Activated CD8-positive, alpha-beta memory T cell treated with anti-CD3 and anti-CD28 coated beads, Interleukin-2, amount 50 U/mL, for 1 hour (primary cell): ENCODE measurements at regions not wholly inside any gene's neighbourhood (a gene's known extent, or its start where the extent isn't known, plus 50 kb on each side); places are given as distances from the start of the nearest gene placed in this dataset.

ENCODE experiments used
- DNase-seq: peaks from one replicate; pipeline ENCODE4 v3.0.0-alpha.2; 2020; ENCODE audit errors: extremely low read depth

DNA sequence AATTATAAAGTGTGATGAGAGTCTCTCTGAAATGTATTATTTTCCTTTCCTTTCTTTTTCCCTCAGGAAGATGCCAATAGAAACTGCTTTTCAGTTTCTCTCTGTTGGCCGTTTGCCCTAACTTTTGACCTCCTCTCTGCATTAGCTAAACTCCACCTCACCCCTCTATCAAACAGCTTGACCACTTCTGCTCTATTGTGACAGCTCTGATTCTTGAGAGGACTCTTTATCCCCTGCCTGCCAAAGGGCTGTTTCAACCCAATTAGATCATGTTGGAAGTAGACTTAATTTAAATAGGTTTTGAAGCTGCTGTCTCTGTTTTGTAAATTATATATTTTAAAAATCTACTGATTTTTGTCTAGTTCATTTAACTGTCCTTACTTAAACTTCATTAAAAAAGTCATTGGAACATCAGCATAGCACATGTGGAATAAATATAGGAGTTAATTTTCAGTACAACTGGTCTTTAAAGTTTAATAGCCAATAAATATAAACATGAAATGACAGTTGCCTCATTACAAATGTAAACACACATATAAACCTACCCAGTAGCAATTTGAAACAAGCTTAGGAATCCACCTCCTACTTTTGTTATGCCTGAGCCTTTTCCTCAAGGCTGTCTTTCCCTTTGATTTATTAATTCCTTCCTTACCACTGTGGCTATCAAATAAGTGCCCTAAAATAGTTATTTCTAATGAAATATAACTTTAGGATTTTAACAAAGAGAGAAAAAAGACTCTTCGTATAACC lies 152.0 kb downstream of the CHRM3 start:
- DNase-seq = no peak

DNA sequence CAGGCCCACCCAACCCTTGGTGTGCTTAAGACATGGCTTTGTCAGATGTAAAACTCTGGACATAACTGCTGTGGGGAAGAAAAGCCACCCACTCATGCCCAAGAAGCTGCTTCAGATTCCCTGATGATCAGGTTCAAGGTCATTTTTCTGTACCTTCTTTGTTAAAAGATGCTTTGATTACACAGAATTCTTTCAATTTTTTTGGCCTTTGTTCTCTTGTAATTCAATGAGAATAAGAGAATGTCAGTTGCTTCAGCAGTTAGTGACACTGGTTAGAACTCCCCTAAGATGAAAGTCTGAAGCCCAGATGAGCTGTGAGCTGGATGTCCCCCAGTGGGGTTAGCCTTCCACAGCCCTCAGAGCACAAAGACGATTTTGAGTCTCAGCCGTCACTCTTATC lies 152.7 kb downstream of the CHRM3 start:
- DNase-seq = no peak

DNA sequence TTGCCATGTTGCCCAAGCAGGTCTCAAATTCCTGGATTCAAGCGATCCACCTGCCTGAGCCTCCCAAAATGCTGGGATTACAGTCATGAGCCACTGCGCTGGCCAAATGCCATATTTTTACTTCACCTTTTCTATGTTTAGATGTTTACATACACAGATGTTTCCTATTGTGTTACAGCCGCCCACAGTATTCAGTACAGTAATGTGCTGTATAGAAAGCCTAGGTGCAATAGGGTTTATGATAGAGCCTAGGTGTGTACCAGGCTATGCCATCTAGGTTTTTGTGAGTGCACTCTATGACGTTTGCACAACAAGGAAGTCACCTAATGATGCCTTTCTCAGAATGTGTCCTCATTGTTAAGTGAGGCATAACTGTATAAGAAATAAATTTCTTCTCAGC lies 153.4 kb downstream of the CHRM3 start:
- DNase-seq = no peak

DNA sequence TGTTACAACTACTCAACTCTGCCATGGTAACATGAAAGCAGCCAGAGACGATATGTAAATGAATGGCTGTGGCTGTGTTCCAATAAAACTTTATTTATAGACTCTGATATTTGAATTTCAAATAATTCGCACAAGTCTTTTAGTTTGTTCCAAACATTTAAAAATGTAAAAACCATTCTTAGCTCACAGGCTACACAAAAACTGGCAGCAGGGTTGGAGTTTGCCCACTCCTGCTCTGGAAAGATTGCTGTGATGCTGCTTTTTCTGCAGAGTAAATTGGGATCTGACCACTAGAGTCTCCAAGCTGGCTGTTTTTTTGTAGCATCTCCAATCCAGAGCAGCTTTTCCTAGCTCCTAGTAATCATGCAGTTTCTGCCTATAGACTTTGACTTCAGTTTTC lies 157.5 kb downstream of the CHRM3 start:
- DNase-seq = no peak

DNA sequence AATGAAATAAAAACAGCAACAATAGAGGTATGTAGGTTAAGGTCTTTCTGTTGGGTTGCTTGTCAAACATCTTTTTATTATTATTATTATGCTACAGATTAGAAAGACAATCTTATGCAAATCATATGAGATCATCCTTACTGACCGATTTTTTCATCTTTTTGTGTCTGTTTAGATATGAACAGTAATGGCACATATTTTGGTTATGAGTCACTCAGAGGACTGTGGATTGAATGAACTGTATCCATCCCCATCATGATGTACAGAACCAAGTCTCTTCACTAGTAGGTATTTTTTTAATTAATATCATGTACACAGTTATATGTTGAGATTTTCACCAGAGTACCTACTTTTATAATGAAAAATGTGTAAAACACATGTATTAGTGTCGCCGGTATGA lies 159.1 kb downstream of the CHRM3 start:
- no peak for DNase-seq

DNA sequence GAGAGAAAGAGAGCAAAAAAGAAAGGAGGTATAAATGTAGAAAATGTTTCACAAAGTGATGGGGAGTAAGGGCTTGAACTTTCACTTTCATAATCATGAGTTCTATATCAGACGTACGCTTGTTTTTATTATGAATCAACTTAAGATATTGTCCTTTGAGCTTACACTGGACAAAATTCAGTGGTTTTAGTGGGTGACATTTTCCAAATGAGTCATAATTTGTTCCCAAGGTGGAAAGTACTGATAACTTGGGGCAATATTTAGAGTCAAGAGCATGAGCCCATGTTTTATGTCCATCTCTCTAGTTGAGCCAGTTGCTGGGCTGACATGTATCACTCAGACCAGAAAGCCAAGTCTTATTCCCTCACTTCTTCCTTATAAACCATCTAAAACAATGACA lies 161.6 kb downstream of the CHRM3 start:
- DNase-seq = no peak

DNA sequence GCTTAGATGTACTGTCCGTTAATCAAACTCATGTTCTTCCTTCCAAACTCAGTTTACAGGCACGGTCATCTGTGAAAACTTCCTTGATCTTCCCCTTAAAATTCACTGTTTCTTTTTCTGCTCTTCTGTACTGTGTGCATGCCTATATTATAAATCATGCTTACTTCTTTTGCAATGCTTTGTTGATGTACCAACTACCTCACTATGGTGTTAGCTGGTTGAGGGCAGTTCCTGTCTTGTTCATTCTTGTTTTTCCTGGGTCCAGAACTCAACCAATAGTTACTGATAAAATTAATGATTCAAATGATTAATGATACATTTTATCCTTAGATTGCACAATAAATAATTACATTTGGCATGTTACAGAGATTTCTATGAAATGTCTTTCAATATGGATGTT lies 163.8 kb downstream of the CHRM3 start:
- DNase-seq = no peak

DNA sequence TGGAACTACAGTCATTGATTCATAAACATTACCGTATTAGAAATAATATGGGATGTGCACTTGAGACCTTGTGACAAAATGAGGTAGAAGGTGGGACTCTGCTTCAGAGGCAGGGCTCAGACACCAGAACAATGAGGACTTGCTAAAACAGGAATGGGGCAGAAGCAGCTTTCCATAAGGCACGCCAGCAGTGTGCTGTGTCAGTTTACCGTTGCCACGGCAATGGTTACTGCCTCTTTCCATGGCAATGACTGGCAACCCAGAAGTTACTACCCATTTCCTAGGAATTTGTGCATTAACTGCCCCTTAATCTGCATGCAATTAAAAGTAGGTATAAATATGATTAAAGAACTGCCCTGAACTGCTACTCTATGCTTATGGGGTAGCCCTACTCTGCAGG lies 169.0 kb downstream of the CHRM3 start:
- no peak for DNase-seq

DNA sequence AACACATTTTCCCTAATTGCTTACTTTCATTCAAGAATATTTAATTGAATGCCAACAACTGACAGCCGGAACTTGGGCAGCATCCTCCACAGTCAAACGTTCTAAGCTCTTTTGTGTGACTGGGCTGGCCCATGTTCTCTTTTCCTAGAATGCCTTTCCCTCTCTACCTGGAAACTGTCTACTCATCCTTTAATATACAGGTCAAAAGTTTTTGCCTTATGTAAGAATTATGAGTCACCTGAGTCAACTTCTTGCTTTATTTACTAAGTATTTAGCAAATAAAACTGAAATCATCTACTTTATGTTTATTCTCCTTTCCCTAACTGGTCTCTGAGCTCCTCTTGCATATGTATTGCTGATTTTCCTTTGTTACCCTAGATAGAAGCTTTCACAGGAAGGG lies 172.2 kb downstream of the CHRM3 start:
- no peak for DNase-seq

DNA sequence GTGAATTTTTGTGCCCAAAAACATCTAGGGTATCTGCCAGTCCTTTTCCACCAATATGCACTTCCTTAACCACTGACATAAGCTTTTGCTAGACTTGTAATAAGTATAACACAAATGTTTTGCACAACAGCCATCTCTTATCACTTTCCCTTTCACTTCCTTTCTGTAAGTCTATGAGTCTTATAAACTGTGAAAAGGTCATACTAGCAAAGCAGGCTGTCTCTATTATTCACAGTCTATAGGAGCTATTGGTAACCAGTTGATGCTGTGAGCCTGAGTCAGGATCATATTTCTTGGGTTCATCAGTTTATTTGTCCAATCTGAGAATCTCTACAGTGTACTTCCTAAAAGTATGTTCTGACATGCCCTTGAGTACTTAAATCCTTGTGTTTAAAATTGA lies 172.6 kb downstream of the CHRM3 start:
- DNase-seq = no peak

DNA sequence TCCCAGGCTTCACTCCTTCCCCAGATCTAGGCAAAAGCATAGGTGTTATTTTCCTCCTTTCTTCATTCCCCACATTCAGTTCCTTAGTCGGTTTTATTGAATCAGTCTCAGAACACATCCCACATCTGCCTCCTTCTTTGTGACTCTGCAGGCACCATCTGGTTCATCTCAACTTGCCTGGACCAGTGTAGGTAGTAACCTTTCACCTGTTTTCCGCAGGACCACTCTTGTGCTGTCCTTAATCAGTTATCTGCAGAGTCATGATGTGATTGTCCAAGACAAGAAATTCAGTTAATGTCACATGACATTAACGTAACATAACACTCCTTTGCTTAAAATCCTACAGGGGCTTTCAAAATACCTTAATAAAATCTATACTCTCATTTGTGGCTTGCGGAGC lies 174.6 kb downstream of the CHRM3 start:
- DNase-seq = no peak

DNA sequence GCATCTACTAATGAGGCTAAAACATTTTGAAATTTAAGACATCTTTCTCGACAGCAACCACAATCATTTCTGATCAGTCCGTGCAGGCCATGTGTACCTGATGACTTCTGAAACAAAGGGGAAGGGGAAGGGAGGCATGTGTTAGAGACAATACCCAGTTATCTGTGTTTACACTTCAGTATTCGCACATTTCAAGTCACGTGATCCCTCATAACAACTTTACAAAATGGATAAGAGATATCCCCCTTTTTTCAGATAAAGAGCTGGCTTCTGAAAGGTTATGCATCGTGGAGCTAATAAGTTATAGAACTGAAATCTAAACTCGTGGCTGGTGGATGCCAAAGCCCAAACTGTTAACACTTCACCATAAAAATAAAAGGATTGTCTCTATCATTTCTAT lies 175.7 kb downstream of the CHRM3 start:
- DNase-seq = no peak

DNA sequence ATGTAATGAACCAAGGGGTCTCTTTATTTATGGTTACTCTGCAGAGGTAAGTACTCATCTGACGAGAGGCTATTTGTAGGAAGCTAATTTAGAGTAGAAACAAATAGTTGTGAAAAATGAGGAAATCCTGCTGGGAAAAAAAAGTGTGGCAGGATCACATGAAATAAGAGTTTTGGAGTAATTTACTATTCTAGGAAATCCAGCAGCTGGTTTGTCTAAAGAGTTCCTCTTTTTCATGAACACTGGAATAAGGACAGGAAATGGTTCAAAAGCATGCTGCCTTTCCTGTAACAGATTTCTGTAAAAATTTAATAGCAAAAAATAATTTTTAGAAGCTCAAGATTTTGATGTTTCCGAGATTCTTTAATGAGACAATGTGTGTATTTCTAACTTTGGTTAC lies 177.3 kb downstream of the CHRM3 start:
- no peak for DNase-seq

DNA sequence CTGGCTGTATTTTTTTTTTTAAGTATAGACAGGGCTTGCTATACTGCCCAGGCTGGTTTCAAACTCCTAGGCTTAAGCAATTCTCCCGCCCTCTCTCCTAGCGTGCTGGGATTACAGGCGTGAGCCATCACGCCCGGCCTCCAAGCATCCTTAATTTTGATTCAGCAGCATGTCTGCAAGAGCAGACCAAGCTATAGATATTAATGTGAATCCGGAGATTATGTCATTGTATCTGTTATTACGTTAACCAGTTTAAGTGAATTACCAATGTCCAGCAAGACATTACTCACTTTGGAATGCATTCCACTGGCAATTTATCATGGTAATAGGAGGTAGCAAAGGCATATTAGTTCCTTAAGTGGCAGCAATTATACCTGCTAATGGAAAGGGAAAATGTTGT lies 179.7 kb downstream of the CHRM3 start:
- no peak for DNase-seq

DNA sequence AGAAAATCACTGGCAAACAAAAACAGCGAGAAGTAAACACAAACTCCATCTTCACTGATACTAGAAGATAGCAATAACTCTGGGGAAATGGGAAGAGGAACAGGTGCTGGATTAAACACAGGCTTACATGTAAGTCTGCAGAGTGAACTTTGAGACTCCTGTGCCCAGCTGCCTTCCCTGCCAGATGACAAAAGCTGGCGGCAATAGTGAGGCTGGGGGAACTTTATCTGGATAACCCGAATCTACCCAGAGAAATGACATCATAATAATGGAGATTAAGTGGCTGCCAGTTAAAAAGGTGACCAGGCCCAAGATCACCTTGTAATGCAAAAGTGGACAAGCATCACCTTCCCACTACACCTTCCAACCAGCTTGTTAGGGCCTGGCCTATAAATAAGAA lies 184.5 kb downstream of the CHRM3 start:
- DNase-seq = no peak

DNA sequence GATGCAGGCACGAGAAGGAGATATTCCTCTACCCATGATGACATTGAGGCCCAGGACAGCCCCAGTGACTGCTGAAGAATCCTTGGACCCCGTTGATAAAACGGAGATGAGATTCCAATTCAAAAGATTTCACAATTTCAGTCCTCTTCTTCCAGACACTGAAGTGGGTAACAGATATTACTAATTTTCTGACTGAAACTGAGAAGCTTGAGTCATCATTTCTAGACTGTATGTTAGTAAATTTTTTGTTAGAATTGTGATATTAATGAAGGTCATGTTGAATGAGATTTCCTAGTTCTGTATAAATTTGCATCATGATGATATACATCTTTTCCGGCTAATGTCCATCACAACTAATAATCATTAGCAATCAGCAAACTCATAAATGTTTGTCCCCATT lies 185.8 kb downstream of the CHRM3 start:
- DNase-seq = no peak

DNA sequence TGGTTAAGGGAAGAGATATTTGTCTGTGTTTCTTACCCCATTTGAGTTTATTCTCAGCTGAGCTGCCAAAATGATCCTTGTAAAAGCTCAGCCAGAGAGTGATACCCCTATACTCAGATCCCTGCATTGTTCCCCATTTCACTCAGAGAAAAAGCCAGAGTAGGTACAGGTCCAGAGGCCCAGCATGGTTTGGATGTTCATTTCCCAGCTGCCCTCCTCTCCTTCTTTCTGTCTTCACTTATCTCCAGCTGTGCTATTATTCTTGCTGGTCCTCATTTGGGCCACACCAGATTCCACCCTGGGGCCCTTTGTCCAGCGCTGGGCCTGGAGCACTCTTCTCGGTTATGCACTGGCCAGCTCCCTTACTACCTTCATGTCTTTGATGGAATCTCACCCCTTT lies 187.7 kb downstream of the CHRM3 start:
- DNase-seq = no peak

DNA sequence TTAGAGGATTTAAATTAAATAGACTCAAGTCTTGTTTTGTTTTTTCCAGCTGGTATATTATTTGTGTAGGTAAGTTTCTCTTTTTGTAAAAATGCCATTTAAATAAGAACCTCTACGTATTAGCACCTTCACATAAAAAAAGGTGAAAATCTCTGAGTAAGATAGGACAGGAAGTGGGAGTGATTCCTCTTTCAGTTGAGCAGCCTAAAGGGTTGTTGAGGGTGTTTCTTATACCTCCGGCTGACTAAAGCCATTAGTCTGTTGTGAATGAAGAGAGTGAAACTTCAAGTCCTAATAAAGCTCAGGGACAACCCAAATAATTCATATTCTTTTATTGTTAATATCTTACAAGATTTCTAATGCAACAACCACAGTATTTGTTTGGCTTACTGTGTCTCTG lies 188.7 kb downstream of the CHRM3 start:
- DNase-seq = no peak

DNA sequence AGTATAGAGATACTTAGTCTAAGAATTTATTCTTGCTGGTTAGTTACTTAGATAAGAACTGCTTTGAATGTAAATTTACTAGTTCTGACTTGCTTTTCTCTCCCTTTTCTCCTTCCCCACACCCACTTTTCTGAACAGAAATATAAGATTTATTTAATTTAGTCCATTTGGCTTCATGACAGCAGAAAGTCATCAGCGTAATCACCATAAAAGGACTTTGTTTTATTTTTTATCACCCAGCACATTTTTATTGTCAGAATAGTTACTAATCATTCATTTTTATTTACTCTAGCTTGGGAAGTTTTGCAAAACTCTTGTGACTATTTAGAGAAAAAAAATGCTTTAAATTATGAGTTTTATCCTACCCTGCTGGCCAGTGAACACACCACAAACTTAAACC lies 197.2 kb downstream of the CHRM3 start:
- DNase-seq = no peak

DNA sequence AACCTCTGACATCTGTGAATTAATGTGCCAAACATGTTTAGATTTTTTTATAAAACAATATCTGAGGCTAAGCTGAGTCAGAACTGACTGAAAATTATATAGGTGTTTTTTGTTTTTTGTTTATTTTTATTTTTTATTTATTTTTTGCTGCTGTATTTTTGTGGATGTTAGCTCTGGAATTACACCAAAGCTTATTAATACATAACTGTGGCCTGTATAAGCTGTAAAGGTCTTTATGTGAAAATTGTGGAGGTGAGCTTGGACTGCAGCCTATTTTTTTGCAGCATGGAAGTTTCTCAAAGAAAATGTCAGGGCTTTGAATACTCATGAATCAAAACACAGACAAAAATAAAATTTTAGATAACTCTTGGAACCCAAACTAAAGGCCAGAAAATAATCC lies 199.8 kb downstream of the CHRM3 start:
- DNase-seq = no peak

DNA sequence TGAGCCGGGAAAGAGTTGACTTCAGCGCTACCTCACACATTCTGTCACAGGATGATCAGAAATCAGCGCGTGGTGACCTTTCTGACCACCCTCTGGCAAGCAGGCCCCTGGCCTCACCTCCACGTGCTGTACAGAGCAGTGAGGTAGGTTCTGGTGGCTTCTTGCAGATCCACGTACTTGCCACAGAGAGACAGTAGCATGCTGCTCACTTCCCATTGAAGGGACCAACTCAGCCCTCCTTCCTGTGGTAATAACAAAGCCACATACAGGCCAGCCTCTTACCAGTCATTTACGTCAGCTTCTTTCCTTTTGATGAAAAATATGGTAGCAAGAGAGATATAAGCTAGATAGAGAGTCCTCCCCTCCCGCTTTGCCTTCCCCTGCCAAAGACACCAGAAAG lies 200.7 kb downstream of the CHRM3 start:
- DNase-seq = peak; percentile 13

DNA sequence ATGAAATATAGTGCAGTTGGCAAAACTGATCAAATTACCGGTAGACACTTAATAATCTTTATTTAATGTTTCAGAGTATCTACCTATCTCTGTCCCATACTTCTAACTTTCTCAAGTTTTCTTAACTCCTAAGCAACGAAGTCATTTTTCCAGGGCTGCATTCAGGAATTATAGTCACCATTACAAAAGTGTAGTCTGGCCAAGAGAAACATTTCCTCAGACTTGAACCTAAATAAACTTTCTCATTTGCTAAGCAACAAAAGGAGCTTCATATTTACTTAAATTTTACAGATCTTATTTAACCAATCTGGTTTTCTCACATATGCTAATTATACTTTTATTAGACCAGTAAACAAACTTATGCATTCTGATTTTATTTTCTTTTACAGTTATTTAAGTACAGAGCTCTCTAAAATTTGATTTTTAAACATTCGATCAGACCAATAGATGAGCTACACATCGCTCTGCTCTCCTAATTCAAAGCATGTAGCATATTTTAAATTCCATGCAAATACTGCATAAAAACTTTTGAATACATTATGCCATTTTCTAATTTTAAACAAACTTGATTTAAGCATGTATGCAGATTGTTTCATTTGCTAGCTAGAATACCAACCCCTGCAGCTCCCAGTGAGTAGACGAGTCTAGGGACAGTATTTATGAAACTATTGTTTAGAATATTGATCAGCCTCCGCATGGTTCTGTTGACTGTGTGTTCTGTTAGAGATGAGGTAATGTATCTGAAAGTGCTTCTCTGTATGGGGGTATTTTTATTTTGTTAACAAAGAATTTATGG lies 201.4 kb downstream of the CHRM3 start:
- DNase-seq = no peak

DNA sequence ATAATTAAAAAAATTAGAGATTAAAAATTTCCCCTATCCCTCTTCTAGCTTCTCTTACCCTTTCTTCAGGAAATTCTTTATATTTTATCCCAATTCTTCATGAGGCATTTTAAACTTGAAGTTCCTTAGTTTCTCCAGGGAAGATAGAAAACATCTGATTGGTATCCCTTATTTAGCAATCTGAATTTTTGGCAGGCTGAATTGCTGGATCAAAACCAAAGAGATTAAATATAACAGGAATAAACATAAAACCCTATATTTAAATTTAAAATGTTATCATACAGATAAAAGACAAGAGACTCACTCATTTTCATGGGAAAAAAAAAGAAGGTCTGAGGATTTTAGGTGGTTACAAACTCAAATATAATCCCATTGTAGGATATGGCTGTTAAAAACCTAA lies 204.2 kb downstream of the CHRM3 start:
- no peak for DNase-seq

DNA sequence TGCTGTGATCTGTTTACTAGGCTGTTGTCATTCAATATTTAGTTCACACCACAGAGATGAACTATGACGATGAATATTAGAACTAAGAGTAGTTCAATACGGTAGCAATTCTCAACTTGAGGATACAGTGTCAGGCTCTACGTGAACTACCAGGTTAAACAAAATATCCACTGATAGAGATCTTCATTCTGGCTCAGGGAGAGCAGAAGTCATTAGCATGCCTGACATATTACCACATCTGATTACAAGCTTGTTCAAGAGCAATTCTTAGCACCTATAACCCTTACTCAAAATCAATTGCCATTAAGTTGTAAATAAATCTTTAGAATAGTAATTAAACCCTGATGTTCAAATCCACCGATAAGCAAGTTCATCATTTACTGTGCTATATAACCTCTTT lies 207.2 kb downstream of the CHRM3 start:
- DNase-seq = no peak
